Osteocyte (in vitro differentiated cells): ENCODE measurements at regions not wholly inside any gene's neighbourhood (a gene's known extent, or its start where the extent isn't known, plus 50 kb on each side); places are given as distances from the start of the nearest gene placed in this dataset.

Experiments
- DNase-seq: peaks from one replicate; pipeline ENCODE4 v3.0.0; 2021; ENCODE audit warnings: mixed read lengths; ENCODE audit not compliant: unreplicated experiment; ENCODE audit errors: extremely low spot score
- H3K27ac Mint-ChIP-seq: one replicate; pipeline ENCODE4 v1.8.0; 2021; ENCODE audit warnings: mild to moderate bottlenecking, mixed read lengths; ENCODE audit not compliant: unreplicated experiment
- H3K27me3 Mint-ChIP-seq: one replicate; pipeline ENCODE4 v1.8.0; 2021; ENCODE audit warnings: mixed read lengths; ENCODE audit not compliant: unreplicated experiment
- H3K36me3 Mint-ChIP-seq: one replicate; pipeline ENCODE4 v1.8.0; 2021; ENCODE audit warnings: mixed read lengths; ENCODE audit not compliant: unreplicated experiment
- H3K4me1 Mint-ChIP-seq: one replicate; pipeline ENCODE4 v1.8.0; 2021; ENCODE audit warnings: mixed read lengths; ENCODE audit not compliant: unreplicated experiment
- H3K4me3 Mint-ChIP-seq: one replicate; pipeline ENCODE4 v1.8.0; 2021; ENCODE audit warnings: mild to moderate bottlenecking, moderate library complexity, mixed read lengths; ENCODE audit not compliant: unreplicated experiment
- H3K9me3 Mint-ChIP-seq: one replicate; pipeline ENCODE4 v1.8.0; 2021; ENCODE audit warnings: mixed read lengths; ENCODE audit not compliant: unreplicated experiment
- TF ChIP-seq, protein P1 (sequence below): fragments of 200-600 bp; sonication (generic); IDR thresholded peaks from 2 replicates; pipeline ENCODE4 v1.5.0; 2021; ENCODE audit warnings: antibody characterized with exemption, mild to moderate bottlenecking, moderate library complexity

DNA sequence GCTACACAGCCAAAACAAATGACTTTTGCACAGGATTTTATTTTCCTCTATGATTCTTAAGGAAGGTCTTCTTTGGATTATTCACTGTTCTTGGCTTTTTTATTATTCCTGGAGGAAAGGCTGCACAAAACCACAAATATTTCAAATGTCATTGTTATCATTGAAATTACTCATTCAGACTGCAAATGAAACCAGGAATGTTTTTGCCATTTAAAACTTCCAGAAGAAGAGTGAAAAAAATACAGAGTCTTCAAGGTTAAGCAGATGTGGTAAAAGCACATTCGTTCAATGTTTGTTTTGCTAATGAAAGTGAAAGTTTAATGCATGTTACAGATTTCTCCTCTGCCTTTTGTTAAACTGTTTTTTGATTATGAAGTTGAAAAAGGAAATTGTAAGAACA is 238.2 kb downstream of the TLE4 start:
- TF ChIP-seq, protein P1, sequence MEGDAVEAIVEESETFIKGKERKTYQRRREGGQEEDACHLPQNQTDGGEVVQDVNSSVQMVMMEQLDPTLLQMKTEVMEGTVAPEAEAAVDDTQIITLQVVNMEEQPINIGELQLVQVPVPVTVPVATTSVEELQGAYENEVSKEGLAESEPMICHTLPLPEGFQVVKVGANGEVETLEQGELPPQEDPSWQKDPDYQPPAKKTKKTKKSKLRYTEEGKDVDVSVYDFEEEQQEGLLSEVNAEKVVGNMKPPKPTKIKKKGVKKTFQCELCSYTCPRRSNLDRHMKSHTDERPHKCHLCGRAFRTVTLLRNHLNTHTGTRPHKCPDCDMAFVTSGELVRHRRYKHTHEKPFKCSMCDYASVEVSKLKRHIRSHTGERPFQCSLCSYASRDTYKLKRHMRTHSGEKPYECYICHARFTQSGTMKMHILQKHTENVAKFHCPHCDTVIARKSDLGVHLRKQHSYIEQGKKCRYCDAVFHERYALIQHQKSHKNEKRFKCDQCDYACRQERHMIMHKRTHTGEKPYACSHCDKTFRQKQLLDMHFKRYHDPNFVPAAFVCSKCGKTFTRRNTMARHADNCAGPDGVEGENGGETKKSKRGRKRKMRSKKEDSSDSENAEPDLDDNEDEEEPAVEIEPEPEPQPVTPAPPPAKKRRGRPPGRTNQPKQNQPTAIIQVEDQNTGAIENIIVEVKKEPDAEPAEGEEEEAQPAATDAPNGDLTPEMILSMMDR, result no peak
- DNase-seq, result no peak
- Mint-ChIP-seq H3K27me3 (peaks cover 2% of the 10 kb centered on the region), H3K4me3 (no peak overlapping the region), H3K9me3 (no peaks in the 10 kb centered on the region), H3K4me1 (peaks cover 47% of the 10 kb centered on the region), H3K27ac (peak overlapping the region; percentile 54), H3K36me3 (no peaks in the 10 kb centered on the region)

DNA sequence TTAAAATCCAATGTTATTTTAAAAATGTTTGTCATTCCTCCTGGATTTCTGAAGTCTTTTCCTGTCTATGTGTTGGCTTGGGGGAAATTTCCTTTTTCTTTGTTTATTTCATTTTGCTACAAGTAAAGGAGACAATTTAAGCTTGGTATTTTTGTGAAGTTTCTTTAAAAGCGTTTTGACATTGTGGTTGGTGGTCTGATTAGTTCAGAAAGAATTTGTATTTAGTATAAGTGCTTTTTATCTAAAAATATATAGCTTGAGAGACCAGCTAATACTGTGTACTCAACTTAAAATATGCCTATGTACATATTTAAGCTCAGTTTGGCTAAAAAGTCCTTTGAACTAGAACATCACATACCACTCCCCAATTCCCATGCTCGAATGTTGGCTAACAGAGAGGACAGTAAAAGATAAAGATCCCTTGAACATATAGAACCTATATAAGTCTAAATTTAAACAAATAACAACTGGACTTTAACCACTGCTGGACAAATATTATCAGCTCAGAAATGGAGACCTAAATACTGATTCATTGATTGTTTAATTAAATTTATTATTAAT is 237.6 kb downstream of the TLE4 start:
- Mint-ChIP-seq H3K36me3 (no peaks in the 10 kb centered on the region), H3K4me3 (peak overlapping the region; percentile 38), H3K4me1 (peaks cover 47% of the 10 kb centered on the region), H3K27me3 (peaks cover 2% of the 10 kb centered on the region), H3K9me3 (no peaks in the 10 kb centered on the region), H3K27ac (peak overlapping the region; percentile 47)
- TF ChIP-seq, protein P1, result no peak
- DNase-seq, result no peak

DNA sequence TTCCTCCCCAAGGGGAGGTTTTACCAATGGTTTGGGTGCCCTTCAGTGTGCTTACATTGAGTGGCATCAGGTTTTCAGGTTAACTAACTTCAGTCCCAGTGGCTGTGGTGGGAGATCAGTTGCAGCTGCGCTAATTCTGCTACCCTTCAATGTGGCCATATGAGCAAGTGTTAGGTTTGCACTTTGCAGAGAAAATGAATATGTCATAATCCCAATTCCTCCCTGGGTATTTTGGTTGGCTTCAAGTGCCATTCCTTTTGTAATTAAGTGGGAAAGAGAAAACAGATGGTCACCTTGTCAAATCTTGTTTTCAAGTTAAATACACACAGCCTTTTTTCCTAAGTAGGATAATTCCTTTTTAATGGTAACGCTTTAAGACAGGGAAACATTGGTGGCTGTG is 236.2 kb downstream of the TLE4 start:
- Mint-ChIP-seq H3K4me3 (no peak overlapping the region), H3K9me3 (no peaks in the 10 kb centered on the region), H3K27me3 (peaks cover under 1% of the 10 kb centered on the region), H3K27ac (no peak overlapping the region), H3K4me1 (peaks cover 42% of the 10 kb centered on the region), H3K36me3 (no peaks in the 10 kb centered on the region)
- no peak for DNase-seq
- TF ChIP-seq, protein P1, result no peak

DNA sequence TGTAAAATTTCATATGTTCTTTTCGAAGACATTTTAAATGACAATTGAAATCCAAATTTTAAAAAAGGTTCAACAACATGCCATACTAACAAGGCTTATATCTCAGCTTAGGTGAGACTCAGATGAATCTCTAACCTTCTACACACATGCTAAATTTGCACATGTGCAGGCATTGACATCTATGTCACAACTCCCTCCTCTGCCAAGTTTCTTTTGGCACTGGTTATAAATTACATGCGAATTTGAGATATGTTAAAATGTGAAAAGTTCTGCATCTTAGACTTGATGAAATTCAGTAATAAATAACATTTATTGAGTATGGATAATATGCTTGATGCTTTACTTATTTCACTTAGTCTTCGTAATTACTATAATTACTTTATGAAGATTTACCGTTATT is 234.3 kb downstream of the TLE4 start:
- TF ChIP-seq, protein P1, result no peak
- Mint-ChIP-seq H3K27ac (no peak overlapping the region), H3K4me3 (no peak overlapping the region), H3K9me3 (no peaks in the 10 kb centered on the region), H3K4me1 (peaks cover 33% of the 10 kb centered on the region), H3K36me3 (no peaks in the 10 kb centered on the region), H3K27me3 (no peaks in the 10 kb centered on the region)
- DNase-seq, result no peak

- Mint-ChIP-seq H3K36me3 (no peaks in the 10 kb centered on the region), H3K9me3 (no peaks in the 10 kb centered on the region), H3K27me3 (no peaks in the 10 kb centered on the region), H3K4me3 (no peak overlapping the region), H3K27ac (no peak overlapping the region), H3K4me1 (peaks cover 10% of the 10 kb centered on the region)
- DNase-seq, result no peak
- TF ChIP-seq, protein P1, result no peak
Measured at GRCh38 chr9:79801459-79801858, 229.7 kb downstream of the TLE4 start.
